Type B pancreatic cell (in vitro differentiated cells): ENCODE measurements at regions not wholly inside any gene's neighbourhood (a gene's known extent, or its start where the extent isn't known, plus 50 kb on each side); places are given as distances from the start of the nearest gene placed in this dataset.

Experiments used
- DNase-seq: peaks from one replicate; pipeline ENCODE4 v3.0.0; 2021; ENCODE audit warnings: mixed read lengths; ENCODE audit not compliant: unreplicated experiment; ENCODE audit errors: extremely low spot score
- H3K27ac Mint-ChIP-seq: 2 replicates; pipeline ENCODE4 v1.8.0; 2021; ENCODE audit warnings: mild to moderate bottlenecking, mixed read lengths
- H3K27me3 Mint-ChIP-seq: 2 replicates; pipeline ENCODE4 v1.8.0; 2021; ENCODE audit warnings: mixed read lengths
- H3K36me3 Mint-ChIP-seq: 2 replicates; pipeline ENCODE4 v1.8.0; 2021; ENCODE audit warnings: mixed read lengths
- H3K4me1 Mint-ChIP-seq: one replicate; pipeline ENCODE4 v1.8.0; 2021; ENCODE audit warnings: mixed read lengths; ENCODE audit not compliant: unreplicated experiment
- H3K4me3 Mint-ChIP-seq: 2 replicates; pipeline ENCODE4 v1.8.0; 2021; ENCODE audit warnings: mild to moderate bottlenecking, mixed read lengths
- H3K9me3 Mint-ChIP-seq: 2 replicates; pipeline ENCODE4 v1.8.0; 2021; ENCODE audit warnings: mixed read lengths
- TF ChIP-seq, protein P1 (sequence below): fragments of 200-600 bp; sonication (generic); conservative IDR thresholded peaks from 2 replicates; pipeline ENCODE4 v1.5.0; 2021; ENCODE audit warnings: antibody characterized with exemption, mild to moderate bottlenecking

GRCh38 chr22:19615867-19616581, 91.8 kb upstream of the CLDN5 start:
- no peak overlapping the region for H3K27ac Mint-ChIP-seq
- H3K4me1 Mint-ChIP-seq: peaks cover 16% of the 10 kb centered on the region
- no peaks in the 10 kb centered on the region for H3K9me3 Mint-ChIP-seq
- TF ChIP-seq, protein P1, sequence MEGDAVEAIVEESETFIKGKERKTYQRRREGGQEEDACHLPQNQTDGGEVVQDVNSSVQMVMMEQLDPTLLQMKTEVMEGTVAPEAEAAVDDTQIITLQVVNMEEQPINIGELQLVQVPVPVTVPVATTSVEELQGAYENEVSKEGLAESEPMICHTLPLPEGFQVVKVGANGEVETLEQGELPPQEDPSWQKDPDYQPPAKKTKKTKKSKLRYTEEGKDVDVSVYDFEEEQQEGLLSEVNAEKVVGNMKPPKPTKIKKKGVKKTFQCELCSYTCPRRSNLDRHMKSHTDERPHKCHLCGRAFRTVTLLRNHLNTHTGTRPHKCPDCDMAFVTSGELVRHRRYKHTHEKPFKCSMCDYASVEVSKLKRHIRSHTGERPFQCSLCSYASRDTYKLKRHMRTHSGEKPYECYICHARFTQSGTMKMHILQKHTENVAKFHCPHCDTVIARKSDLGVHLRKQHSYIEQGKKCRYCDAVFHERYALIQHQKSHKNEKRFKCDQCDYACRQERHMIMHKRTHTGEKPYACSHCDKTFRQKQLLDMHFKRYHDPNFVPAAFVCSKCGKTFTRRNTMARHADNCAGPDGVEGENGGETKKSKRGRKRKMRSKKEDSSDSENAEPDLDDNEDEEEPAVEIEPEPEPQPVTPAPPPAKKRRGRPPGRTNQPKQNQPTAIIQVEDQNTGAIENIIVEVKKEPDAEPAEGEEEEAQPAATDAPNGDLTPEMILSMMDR: no peak
- H3K4me3 Mint-ChIP-seq: no peak overlapping the region
- H3K36me3 Mint-ChIP-seq: no peaks in the 10 kb centered on the region
- H3K27me3 Mint-ChIP-seq: peaks cover 15% of the 10 kb centered on the region
- DNase-seq: no peak

DNA sequence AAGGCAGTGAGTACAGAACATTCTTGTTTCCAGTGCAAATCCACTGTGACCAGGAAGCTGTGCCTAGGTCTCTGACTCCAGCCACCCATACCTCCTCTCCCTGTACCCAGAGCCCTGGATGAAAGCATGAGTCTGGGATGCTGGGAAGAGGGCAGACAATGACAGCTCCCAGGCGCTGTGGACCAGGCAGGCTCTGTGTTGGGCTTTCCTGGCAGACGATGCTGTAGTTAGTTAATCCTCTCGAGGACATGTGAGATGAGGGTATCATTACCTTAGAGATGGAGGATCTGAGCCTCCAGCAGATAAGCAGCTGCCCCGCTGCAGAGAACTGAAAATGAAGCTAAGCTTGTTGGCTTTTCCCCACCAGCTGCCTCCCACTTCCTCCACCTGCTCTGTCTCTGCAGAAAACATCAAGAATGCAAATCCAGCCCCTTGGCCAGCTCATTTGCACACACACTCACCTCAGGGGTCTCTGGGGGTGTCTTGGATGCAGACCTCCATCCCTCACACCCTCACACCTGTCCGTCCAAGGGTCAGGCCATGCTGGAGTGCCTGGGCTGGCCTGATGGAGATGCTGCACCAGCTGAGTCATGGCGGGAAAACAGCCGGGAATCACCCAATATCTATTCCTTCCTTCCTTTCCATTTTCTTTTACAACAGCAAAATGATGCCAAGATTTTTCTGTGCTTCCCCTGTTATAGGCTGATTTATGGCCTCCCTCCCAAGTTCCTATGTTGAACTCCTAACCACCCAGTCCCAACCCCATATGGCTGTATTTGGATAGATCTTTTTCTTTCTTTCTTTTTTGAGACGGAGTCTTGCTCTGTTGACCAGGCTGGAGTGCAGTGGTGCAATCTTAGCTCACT, 94.9 kb upstream of the SEPTIN5 start:
- Mint-ChIP-seq H3K4me1 (peaks cover 29% of the 10 kb centered on the region), H3K36me3 (no peaks in the 10 kb centered on the region), H3K27me3 (peaks cover 18% of the 10 kb centered on the region), H3K4me3 (no peak overlapping the region), H3K9me3 (no peaks in the 10 kb centered on the region), H3K27ac (no peak overlapping the region)
- TF ChIP-seq, protein P1: no peak
- no peak for DNase-seq

DNA sequence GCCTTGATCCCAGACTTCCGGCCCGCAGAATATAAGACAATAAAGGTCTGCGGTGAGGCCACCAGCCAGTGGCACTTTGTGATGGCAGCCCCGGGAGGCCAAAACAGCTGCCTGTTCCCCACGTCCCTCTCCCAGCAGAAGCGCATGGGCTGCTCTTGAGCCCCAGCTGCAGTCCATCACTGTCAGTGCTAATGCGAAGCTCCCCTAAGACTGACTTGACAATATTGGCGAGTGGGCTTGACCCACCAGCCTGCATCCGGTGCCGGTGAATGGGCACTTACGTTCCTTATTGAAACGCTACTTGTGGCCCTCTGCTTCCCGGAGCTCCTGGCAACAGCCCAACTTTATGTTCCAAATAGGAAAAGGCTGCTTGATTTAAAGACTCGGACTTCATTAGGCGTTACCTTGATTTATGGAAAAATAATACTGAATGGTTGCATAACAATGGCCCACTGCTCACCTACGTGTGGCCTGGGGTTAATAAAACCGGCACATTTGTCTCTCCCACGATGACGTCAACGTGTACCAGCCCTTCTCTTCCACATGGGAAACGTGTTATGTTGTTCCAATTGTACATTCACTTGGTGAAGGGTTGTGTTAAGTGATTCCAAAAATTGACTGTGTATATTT, 93.4 kb upstream of the SEPTIN5 start:
- TF ChIP-seq, protein P1: no peak
- H3K27me3 Mint-ChIP-seq: peaks cover 14% of the 10 kb centered on the region
- no peak overlapping the region for H3K27ac Mint-ChIP-seq
- no peak overlapping the region for H3K4me3 Mint-ChIP-seq
- H3K4me1 Mint-ChIP-seq: peaks cover 29% of the 10 kb centered on the region
- H3K36me3 Mint-ChIP-seq: no peaks in the 10 kb centered on the region
- no peak for DNase-seq
- no peaks in the 10 kb centered on the region for H3K9me3 Mint-ChIP-seq

DNA sequence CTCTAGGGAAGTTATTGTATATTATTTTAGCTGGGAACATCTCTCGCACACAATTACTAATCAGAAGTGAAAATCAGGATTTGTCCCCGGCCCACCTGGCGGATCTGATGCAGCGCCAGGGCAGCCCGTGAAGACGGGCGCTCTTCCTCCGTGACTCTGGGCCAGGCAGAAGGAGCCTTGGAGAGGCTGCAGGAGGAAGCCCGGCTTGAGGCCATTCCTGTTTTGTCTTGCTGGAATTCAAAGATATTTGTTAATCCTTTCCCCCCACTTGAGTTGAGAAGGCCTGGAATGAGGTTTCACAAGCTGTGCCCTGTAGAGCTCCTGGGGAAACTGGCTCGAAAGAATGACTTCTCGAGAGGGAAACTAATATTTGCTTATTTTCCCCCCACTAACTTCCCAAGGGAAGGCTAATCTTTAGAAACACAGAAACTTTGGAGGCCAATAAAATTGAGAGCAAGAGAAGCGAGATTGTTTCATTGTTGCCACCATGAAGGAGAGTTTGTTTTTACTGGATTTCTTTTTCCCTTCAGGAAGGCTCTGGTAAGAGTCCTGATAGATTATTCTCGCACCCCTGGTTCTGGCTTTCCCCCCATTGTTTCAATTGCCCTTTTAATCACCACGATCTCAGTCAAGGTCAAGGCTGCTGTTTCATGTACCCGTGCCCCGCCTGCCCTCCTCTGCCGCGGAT, 92.8 kb upstream of the SEPTIN5 start:
- no peak overlapping the region for H3K4me3 Mint-ChIP-seq
- H3K4me1 Mint-ChIP-seq: peaks cover 28% of the 10 kb centered on the region
- peaks cover 12% of the 10 kb centered on the region for H3K27me3 Mint-ChIP-seq
- no peaks in the 10 kb centered on the region for H3K9me3 Mint-ChIP-seq
- peak overlapping the region; percentile 21 for H3K27ac Mint-ChIP-seq
- H3K36me3 Mint-ChIP-seq: no peaks in the 10 kb centered on the region
- TF ChIP-seq, protein P1: no peak
- DNase-seq: no peak

- Mint-ChIP-seq H3K27ac (peak overlapping the region; percentile 21), H3K4me1 (peaks cover 22% of the 10 kb centered on the region), H3K9me3 (no peaks in the 10 kb centered on the region), H3K4me3 (no peak overlapping the region), H3K27me3 (peaks cover 12% of the 10 kb centered on the region), H3K36me3 (no peaks in the 10 kb centered on the region)
- DNase-seq: no peak
- TF ChIP-seq, protein P1: no peak
Measured at GRCh38 chr22:19622061-19622441, 92.3 kb upstream of the SEPTIN5 start.
